Right kidney (tissue), 1 donor: ENCODE measurements at regions not wholly inside any gene's neighbourhood (a gene's known extent, or its start where the extent isn't known, plus 50 kb on each side); places are given as distances from the start of the nearest gene placed in this dataset.
A peak's percentile ranks its signal among the peaks of the same experiment; 100 is the strongest.

Experiments used
- DNase-seq: peaks from one replicate; pipeline ENCODE4 v3.0.0-alpha.2; 2016

DNA sequence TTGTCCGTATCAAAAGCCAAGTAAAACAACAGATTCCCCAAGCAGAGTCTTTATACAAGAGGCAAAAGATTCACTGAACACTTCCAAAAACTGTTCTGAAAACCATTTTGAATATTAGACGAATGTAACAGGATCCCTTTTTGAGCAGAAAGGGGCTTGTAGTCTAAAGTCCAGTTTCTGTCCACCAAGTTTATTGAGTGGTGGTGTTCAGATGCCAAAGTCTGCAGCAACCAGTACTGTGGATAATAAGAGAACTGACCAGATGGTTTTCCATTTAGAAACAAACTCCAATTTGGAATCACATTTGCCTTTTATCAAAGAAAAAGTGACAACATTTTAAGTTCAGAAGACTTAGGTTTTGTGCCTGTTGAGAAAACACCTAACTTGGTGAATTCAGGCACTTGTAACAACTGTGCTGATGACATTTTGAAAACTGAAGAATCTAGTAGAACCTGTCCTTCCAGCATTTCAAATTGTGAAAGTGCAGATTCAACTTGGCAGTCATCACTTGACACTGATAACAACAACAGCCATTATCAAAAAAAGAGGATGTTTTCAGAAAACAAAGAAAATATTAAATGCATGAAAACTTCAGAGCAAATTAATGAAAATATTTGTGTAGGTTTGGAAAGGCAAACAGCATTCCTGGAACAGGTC is 217.1 kb downstream of the CSNK2A3 start:
- no peak for DNase-seq

DNA sequence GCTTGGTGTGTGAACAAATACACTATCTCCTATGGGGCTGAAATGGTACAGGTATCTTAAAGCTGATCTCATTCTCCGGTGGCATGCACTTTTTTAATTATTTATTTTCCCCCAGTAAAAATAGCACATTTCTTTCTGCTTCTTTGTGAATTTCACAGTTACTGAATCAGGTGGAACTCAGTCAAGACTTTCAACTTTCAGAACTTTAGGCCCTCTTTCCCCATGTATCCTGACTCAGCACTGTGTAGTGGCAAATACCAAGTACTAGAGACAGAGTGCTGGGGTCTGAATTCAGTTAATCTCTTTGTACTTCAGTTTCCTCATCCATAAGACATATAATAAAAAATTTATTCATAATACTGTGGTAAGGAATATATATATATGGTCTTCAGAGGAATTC is 223.9 kb downstream of the CSNK2A3 start:
- DNase-seq: no peak

DNA sequence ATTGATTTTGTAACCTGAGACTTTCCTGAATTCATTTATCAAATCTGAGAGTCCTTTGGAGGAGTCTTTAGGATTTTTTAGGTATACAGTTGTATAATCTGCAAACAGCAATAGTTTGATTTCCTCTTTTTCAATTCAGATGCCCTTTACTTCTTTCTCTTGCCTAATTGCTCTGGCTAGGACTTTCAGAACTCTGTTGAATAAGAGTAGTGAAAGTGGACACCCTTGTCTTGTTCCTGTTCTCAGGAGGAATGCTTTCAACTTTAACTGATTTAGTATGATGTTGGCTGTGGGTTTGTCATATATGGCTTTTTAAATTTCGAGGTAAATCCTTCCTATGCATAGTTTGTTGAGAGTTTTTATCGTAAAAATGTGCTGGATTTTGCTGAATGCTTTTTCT is 227.4 kb downstream of the CSNK2A3 start:
- DNase-seq: no peak

DNA sequence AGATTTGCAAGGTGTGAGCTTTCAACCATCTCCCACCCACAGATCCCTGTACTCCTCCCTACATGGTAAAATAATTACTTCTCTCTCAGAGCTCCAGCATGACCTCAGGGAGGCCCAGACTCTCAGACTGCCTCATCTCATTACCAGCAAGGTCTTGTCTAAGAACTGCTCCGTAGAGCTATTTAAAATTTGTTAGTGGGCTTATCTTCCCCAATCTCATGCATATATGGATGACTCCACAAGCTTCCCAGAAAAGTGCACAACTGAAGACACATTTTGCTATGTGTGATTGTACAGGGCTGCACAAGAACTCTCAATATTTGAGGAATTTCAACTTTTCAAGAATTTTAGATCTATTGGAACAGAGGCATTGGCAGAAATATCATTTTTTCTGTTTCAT is 230.3 kb downstream of the CSNK2A3 start:
- DNase-seq: no peak

DNA sequence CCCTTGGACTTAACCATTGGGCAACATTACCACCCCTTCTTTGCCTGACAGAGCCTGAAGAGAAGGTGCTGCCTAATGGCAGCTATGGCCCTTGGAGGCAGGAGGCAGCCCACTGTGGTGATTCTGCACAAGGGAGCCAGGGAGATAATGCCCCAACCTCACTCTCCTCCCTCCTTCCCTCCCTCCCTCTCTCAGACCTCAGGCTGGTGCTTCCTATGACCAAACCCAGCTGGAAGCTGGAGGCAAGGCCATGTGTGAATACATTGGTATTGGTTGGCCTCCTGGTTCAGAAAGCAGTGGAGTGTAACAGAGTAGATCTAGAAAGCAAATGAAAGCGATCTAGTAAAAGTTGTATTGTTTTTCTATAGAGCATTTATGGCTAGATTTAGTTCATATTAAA is 233.1 kb downstream of the CSNK2A3 start:
- DNase-seq: no peak

DNA sequence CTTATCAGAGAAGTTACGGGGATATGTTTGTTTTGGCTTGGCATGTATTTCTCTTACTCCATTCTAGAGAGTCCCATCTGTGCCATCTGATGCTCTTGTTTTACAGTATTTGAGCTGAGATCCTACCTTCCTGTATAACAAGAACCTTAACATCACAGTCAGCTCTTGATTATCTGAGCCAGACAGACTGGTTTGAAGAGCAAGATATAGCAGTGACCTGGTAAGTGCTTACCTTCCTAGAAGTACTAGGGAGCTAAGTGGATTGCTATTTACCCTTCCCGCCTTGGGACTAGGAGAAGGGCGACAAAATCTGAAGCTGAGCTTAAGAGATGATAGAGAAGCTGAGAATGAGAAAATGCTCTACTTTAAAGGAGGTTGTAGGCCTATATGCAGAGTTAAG is 235.3 kb downstream of the CSNK2A3 start:
- DNase-seq: no peak

DNA sequence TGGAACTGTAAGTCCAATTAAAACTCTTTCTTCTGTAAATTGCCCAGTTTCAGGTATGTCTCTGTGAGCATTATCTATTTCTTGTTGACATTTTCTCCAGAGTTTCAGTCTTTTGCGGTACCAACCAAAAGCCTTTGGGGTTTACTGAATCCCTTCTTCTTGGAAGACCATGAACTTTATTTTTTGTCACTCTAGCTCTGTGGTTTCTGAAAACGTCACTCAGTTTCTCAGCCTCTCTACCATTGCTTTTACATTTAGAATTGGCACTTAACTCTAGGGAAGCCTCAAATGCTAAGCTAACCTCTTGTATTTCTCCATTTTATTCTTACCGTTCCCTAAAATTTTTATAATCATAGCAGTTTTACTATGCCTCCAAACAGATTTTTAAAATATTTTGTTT is 237.6 kb downstream of the CSNK2A3 start:
- DNase-seq: no peak

DNA sequence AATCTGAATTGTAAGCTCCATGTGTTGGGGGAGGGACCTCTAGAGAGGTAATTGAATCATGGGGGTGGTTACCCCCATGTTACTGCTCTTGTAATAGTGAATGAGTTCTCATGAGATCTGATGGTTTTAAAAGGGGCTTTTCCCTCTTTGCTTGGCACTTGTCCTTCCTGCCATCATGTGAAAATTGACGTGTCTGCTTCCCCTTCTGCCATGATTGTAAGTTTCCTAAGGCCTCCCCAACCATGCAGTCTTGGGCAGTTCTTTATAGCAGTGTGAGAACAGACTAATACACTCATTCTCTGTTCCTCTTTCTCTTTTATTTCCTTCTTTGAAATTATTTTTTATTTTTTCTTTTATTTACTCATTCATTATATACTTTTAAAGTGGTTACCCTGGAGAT is 239.4 kb downstream of the CSNK2A3 start:
- DNase-seq: no peak

DNA sequence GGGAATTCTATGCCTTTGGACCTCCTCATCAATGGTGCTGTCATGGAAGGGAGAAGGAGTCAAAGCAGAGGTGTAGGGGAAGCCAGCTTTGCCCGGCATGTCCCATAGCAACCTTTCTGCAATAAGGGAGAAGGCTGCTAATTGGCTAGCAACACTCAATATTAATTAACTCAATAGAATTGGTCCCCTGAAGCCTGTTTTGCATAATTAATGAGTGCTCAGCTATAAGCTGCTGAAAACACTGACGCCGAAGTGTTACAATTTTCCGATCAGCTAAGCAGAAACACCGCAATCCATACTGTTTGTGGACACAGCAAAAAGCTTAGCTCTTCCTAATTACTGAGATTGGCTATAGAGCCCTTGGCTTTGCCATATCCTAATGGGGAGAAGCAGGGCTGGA is 245.0 kb downstream of the CSNK2A3 start:
- DNase-seq: no peak

DNA sequence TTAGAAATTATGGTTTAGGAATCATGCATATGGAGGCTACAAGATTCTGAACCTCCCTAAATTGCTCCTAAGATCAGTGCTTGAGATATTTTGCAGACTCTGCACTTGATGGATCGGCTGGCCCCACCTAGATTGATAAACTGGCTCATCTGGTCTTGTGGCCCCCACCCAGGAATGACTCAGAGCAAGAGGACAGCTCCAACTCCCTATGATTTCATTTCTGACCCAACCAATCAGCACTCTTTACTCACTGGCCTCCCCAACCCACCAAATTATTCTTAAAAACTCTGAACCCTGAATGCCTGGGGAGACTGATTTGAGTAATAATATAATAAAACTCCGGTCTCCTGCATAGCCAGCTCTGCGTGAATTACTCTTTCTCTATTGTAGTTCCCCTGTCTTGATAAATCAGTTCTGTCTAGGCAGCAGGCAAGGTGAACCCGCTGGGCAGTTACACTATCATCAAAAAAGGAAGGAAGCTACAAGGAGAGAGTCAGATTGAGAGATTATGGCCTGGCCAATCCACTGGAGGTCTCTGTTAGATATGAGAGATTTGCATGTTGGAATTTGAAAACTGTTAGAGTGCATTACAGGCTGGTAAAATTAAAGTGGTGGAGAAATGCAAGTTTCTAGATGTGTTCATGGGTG is 245.8 kb downstream of the CSNK2A3 start:
- DNase-seq: no peak

DNA sequence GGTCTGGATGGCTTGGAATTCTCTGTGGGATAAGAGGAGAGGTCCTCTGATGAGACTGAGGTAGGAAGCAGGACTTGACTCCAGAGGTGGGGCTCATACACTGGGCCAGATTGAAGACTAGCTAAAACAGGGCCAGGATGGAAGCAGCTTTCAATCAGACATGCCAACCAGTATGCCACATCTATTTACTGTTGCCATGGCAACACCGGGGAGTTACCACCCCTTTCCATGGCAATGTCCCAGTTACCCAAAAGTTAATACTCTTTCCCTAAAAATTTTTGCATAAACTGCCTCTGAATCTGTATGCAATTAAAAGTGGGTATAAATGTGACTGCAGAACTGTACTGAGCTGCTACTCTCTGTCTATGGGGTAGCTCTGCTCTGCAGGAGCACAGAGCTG is 247.5 kb upstream of the ZBED5 start:
- DNase-seq: no peak

DNA sequence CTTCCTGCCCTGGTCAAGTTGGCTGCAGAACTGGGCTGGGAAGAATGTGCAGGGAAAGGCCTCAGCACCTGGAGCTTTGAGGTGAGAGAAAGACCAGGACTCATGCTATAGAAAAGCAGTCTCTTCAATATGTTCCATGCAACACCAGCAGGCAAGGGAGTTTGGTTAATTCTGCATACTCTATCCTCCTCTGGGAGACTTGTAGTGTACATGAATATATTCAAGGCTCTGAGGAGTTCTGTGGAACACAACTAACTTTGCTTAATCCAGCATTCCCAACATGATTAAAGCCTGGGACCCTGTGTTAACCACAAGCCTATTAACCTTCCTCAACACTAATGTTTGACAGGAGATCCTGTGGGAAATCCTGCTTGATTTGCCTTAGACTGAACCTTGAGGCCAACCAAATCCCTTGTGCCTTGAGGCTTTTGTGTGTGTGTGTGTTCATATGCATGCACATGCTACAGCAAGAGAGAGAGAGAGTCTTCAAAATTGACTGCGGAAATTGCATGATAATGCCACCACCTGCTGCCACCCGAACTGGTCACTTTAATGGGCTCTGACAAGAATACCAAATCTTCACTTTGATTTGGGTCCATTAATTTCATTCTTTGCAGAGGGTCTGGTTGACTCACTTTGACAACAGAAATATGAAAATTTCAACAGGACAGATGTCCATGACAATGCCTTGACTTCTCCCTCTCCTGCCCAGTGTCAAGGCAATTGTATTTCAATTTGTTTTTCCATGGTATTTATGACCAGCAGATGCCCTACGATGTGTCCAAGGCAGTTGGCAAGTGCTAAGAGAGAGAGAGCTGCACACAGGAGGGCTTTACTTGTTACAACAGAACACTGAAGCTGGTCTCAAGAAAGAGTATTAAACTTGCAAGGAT is 238.2 kb upstream of the ZBED5 start:
- DNase-seq: no peak

DNA sequence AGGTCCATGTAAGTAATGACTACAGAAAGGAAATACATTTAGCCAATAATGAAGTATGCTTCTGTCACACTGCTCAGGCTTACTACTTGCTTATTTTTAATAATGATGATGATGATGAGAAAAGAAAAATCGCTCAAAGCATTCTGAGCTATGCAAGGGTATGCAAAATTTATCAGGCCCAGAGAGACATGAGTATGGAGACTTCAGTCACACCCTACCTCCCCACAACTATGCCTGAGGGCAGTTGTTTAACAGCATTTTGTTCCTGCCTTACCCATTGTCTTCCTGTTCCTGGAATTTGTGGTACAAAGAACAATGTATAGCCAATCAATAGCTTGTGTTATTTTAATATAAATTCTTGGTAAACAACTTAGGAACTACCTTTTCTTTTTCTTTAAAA is 232.6 kb upstream of the ZBED5 start:
- no peak for DNase-seq

DNA sequence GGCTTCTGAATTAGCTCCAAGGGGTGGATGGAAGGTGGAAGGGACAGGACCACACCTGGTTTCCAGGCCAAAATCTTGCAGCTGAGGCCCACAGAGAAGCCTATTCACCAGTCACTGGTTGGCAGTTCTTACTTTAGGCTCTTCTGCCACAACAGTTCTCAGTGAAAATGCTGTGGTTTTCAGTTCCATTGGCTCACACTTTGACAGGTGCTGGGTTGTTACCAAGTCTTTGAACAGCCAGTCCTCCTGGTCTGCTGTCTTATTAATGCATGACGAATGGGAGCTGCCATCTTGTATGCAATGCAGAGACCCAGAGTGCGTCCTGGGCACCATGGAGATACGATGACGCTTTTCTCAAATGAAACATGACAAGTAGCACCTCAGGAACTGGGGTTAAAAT is 232.0 kb upstream of the ZBED5 start:
- no peak for DNase-seq

DNA sequence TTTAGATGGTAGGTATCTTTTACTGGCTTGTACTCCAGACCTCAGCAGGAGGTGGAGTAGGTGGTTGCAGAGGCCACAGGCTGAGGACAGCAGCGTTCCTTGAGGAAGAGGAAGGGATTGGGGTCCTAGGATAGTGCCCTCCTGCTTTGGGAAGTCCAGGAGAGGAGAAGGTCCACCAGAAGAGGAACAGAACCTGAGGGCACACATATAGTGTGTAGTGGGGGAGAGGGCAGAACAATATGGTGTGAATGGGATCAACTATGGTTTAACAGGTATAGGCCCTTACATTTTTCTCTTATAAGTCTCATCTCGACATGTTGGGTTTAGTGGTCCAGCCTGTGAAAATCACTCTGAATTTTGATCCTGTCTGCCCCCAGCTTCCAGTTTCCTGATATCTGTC is 229.1 kb upstream of the ZBED5 start:
- no peak for DNase-seq

DNA sequence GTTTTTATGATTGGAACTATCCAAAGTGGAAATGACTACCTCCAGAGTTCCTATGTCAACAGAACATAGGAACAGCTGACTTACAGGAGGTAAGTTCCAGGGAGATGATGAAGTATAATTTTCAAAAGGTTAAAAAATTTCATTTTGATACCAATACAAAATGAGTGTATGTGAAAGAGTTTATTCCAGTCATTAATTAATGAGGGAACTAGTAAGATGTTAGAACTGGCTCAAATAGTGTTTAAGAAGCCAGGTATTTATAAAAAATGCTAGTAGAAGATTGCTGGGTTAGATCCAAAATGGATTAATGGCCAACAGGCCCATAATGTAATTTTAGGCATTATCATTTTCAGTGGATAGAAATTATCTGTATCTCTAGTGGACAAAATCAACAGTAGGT is 227.7 kb upstream of the ZBED5 start:
- DNase-seq: no peak

DNA sequence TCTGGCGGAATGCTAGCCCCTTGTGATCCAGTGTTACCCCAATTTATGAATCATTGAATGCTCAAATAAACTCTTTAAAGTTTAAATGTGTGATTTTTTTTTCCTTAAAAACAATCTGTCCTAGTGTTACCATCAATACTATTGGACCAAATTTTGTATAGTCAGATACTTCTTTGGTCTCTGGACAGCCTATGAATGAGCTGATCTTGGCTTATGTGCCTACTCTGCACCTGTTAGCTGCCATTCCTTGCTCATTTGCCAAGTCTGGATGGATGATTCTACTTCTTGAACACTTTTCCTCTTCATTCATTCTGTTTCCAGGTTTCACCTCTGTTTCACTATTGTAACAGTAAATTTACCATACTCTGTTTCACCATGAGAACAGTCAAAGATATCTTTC is 226.5 kb upstream of the ZBED5 start:
- no peak for DNase-seq

DNA sequence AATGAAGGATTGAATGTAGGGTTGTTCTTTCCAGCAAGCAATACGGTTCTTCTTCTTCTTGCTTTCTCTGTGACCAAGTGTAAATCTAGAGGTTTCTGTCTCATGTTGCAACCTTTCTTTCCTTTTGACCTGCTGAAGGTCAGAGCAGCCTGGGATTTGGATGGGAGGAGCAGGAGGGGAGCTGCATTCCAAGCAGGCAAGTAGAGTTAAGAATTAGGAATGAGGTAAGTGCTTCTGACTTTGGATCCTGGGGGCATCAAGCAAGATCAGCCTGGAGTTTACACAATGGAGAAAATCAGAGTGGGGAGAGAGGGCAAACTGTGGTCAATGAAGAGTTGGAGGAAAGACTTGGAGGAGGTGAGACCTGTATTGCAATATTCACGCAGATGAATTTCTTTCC is 225.6 kb upstream of the ZBED5 start:
- no peak for DNase-seq

DNA sequence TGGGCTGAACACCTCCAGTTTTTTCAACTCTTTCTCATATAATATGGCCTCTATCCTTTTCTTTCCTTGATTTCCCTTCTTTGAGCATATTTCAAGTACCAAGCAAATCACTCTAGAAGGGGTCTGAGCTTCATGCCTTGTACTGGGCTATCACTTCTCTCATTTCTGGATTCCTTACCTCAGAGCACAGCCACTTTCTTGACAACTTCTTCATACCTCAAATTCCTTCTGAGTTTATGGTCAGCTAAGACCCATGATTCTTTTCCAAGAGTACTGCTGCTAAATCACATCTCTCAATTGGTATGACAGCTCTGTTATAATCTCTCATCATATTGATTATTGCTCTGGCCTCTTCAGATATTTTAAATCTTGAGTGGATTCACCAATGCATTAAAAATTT is 224.8 kb upstream of the ZBED5 start:
- no peak for DNase-seq

DNA sequence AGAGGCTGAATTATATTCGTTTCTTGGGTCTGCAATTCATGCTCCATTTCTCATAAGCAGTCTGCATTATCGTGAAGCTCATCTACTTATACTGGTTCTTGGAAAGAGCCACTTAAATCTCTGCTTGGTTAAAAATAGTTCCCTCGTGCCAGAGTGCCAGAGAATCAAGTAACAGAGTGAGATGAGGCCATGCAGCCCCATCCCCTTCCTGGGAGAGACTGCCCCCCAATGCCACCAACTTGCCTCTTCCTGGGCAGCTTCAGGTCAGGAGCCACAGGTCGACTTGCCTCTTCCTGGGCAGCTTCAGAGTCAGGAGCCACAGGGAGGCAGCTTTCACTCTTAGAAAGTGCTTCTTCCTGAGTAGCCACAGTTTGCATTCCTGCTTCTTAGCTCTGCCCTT is 223.9 kb upstream of the ZBED5 start:
- DNase-seq: peak; percentile 23

DNA sequence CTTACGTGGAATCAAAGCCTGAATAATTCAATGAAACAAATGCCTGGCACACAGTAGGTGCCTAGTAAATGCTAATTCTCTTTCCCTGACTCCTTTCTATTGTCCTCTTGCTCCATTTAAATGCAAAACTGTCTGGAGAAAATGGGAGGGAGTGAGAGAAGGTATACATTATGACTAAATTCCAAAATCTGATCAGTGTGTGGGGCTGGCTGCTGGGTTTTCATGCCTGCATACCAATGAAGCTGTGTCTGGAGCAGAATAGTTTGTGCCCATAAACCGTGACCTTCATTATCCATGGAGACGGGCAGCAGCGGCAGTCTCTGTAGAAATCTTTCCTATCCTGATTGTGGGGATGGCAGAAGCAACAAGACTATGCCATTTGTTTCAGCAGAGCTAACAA is 223.4 kb upstream of the ZBED5 start:
- DNase-seq: no peak

DNA sequence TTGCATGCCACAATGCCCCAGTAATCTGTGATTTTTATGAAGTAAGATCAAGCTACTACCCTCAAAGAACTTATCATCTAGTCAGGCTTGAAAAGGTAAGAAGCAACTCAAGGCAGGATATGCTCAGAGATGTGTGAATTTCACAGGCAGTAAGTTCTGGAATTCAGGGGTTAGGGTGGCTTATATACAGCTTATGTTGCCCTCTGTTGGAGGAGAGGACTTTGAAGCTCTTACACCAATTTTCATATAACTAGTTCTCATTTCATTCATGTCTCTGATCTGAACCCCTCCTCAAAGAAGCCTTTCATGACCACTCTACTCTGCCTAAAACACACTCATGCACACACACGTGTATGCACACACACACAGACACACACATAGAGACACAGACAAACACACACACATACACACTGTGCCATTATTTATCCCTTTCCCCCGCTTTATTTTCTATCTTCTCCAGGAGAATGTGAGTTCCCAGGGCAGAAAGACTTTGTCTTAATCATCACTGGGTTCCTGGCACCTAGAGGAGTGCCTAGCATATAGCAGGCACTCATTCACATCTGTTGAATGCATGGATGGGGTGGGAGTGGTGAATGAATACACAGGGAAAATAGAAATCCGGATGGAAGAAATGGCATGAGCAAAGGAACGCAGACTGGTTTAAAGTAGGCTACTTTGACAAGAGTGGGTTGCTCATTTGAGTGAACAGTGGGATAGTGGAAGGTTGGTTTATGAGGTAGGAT is 220.7 kb upstream of the ZBED5 start:
- DNase-seq: no peak

DNA sequence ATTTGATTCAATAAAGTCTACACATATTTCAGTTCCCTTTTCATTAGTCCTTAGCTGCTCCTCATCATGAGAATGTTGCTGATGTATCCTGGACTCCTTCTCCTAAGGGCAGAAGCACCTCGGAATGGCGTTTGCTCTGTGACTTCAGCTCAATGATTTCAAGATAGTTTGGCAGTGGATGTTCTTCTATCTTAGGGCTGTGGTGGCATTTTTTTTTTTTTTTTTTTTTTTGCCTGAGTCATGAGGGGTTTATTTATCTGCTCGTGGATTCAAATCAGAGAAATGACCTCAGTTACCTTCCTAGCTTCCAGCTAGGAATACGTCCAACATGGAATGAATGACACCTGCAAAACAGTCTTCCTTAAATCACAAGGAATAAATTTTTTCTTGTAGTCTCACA is 220.0 kb upstream of the ZBED5 start:
- no peak for DNase-seq
